NCI-H1105 (cell line): ENCODE measurements at regions not wholly inside any gene's neighbourhood (a gene's known extent, or its start where the extent isn't known, plus 50 kb on each side); places are given as distances from the start of the nearest gene placed in this dataset.

Source experiments
- DNase-seq: peaks from one replicate; lab custom pipeline; 2025; lab: John Stamatoyannopoulos, UW

GRCh38 chr2:217301142-217301925, 441.5 kb upstream of the TNP1 start:
- no peak for DNase-seq

- DNase-seq, result no peak
These were observed 439.7 kb upstream of the TNP1 start for GRCh38 chr2:217299590-217299989.

- DNase-seq, result no peak
These were observed 437.2 kb upstream of the TNP1 start for GRCh38 chr2:217297096-217297495.

GRCh38 chr2:217294818-217295217, 435.0 kb upstream of the TNP1 start:
- DNase-seq, result no peak

GRCh38 chr2:217294211-217294610, 434.3 kb upstream of the TNP1 start:
- DNase-seq, result no peak

- no peak for DNase-seq
These were observed 433.7 kb upstream of the TNP1 start for GRCh38 chr2:217293607-217294006.

- no peak for DNase-seq
These were observed 433.2 kb upstream of the TNP1 start for GRCh38 chr2:217293046-217293445.

- DNase-seq, result no peak
These were observed 431.4 kb upstream of the TNP1 start for GRCh38 chr2:217291259-217291658.

- no peak for DNase-seq
These were observed 430.6 kb upstream of the TNP1 start for GRCh38 chr2:217290467-217290866.

GRCh38 chr2:217289907-217290280, 430.0 kb upstream of the TNP1 start:
- no peak for DNase-seq

- DNase-seq, result no peak
These were observed 429.5 kb upstream of the TNP1 start for GRCh38 chr2:217289177-217289906.

GRCh38 chr2:217288472-217289063, 428.7 kb upstream of the TNP1 start:
- DNase-seq, result no peak

GRCh38 chr2:217286833-217287232, 427.0 kb upstream of the TNP1 start:
- DNase-seq, result no peak

- DNase-seq, result no peak
These were observed 426.1 kb upstream of the TNP1 start for GRCh38 chr2:217285926-217286325.

GRCh38 chr2:217283460-217283859, 423.6 kb upstream of the TNP1 start:
- no peak for DNase-seq

GRCh38 chr2:217282531-217282930, 422.7 kb upstream of the TNP1 start:
- no peak for DNase-seq

- DNase-seq, result no peak
These were observed 419.7 kb upstream of the TNP1 start for GRCh38 chr2:217279556-217279955.

GRCh38 chr2:217279140-217279539, 419.3 kb upstream of the TNP1 start:
- no peak for DNase-seq

- no peak for DNase-seq
These were observed 418.0 kb upstream of the TNP1 start for GRCh38 chr2:217277646-217278398.

- no peak for DNase-seq
These were observed 416.6 kb upstream of the TNP1 start for GRCh38 chr2:217276433-217276832.

GRCh38 chr2:217275091-217275490, 415.2 kb upstream of the TNP1 start:
- DNase-seq, result no peak

GRCh38 chr2:217274578-217274977, 414.7 kb upstream of the TNP1 start:
- DNase-seq, result no peak
